Retinal pigment epithelial cell (primary cell): ENCODE measurements at regions not wholly inside any gene's neighbourhood (a gene's known extent, or its start where the extent isn't known, plus 50 kb on each side); places are given as distances from the start of the nearest gene placed in this dataset.
A peak's percentile ranks its signal among the peaks of the same experiment; 100 is the strongest.

ENCODE experiments used
- DNase-seq: peaks from one replicate; pipeline ENCODE4 v3.0.0-alpha.2; 2010; ENCODE audit warnings: low read depth
- H3K4me3 ChIP-seq: 2 replicates; pipeline ENCODE4 v1.5.1; 2011; ENCODE audit warnings: mild to moderate bottlenecking, low read length, control low read depth, moderate library complexity
- CTCF ChIP-seq: conservative IDR thresholded peaks from 2 replicates; pipeline ENCODE4 v1.5.1; 2011; ENCODE audit warnings: low read depth, low read length, control low read depth, inconsistent platforms

GRCh38 chr6:115663681-115664080 lies 397.0 kb downstream of the FRK start:
- DNase-seq: no peak
- no peak for TF ChIP-seq CTCF
- no peak overlapping the region for H3K4me3 ChIP-seq

- peak; percentile 66 for DNase-seq
- H3K4me3 ChIP-seq: no peak overlapping the region
- peak; percentile 69 for TF ChIP-seq CTCF
Measured at GRCh38 chr6:115643762-115644161, 416.9 kb downstream of the FRK start.

DNA sequence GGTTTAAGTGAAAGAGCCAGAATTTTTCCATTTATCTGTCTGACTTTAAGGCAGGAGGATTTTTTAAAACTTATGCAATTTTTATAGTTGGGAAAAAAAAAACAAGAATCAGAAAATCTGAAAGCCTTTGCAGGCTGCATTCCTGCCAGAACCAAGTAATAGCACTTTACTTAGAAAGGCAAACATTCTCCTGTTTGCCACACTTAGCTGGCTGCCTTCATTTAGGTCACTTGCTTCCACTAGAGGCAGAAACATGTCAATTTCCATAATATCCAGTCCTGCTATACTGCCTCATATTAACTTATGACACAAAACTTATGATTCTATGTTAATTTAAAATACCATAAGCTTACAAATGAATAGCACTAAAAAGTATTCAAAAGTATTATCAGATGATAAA lies 425.8 kb downstream of the FRK start:
- no peak overlapping the region for H3K4me3 ChIP-seq
- no peak for TF ChIP-seq CTCF
- DNase-seq: no peak

GRCh38 chr6:115634131-115634530 lies 426.6 kb downstream of the FRK start:
- no peak for DNase-seq

GRCh38 chr6:115631028-115631427 lies 429.7 kb downstream of the FRK start:
- no peak for TF ChIP-seq CTCF
- DNase-seq: no peak
- H3K4me3 ChIP-seq: no peak overlapping the region

More at GRCh38 chr6:115634131-115634530, 426.6 kb downstream of the FRK start:
- TF ChIP-seq CTCF: no peak
- no peak overlapping the region for H3K4me3 ChIP-seq

GRCh38 chr6:115630424-115631024 lies 430.2 kb downstream of the FRK start:
- DNase-seq: no peak
- H3K4me3 ChIP-seq: no peak overlapping the region
- no peak for TF ChIP-seq CTCF

DNA sequence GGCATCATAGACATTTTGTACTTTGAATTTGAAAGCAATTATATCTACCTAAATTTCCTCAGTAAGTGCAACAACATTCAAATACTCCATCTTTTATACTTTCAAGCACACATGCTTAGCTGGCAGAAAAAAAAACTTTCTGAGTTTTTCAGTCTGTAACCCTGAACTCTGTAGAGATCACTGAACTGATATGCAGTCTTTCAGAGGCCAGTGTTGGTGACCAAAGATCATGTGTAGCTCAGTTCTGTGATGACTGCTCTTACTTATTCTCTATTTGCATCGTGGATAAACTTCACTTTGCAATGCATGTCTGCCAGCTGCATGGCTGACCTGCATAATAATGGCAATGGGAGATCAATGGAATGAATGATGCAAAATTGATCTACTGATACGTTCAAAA lies 431.3 kb downstream of the FRK start:
- DNase-seq: no peak
- no peak overlapping the region for H3K4me3 ChIP-seq
- TF ChIP-seq CTCF: no peak
